ENCODE measurements at regions not wholly inside any gene's neighbourhood (a gene's known extent, or its start where the extent isn't known, plus 50 kb on each side); places are given as distances from the start of the nearest gene placed in this dataset.

GRCh38 chr7:32412471-32412870 is 77.7 kb downstream of the LSM5 start:
- intact Hi-C loops (cut with micrococcal nuclease): no loop called here
- H3K9me3 ChIP-seq (replicated peaks): no peaks in the 10 kb centered on the region

GRCh38 chr7:32410545-32410944 is 79.6 kb downstream of the LSM5 start:
- Histone ChIP-seq H3K27me3 (ENCODE audit: low read depth) (peaks cover 44% of the 10 kb centered on the region), H3K4me1 (no peaks in the 10 kb centered on the region), H3K4me3 (no peak overlapping the region), H3K36me3 (no peaks in the 10 kb centered on the region), H3K27ac (replicated peaks) (no peak overlapping the region), H3K9me3 (replicated peaks) (no peaks in the 10 kb centered on the region)
- no peak for TF ChIP-seq CTCF (IDR thresholded peaks at IDR 0.05; ENCODE audit: borderline replicate concordance)
- intact Hi-C loops (cut with micrococcal nuclease): no loop called here
- no peak for DNase-seq

More at GRCh38 chr7:32412471-32412870, 77.7 kb downstream of the LSM5 start:
- DNase-seq: no peak
- TF ChIP-seq CTCF (IDR thresholded peaks at IDR 0.05; ENCODE audit: borderline replicate concordance): no peak
- peaks cover 58% of the 10 kb centered on the region for H3K27me3 ChIP-seq (ENCODE audit: low read depth)
- H3K36me3 ChIP-seq: no peaks in the 10 kb centered on the region
- H3K27ac ChIP-seq (replicated peaks): no peak overlapping the region
- H3K4me3 ChIP-seq: no peak overlapping the region
- no peaks in the 10 kb centered on the region for H3K4me1 ChIP-seq

GRCh38 chr7:32406386-32406785 is 83.8 kb downstream of the LSM5 start:
- intact Hi-C loops (cut with micrococcal nuclease): no loop called here
- H3K36me3 ChIP-seq: no peaks in the 10 kb centered on the region
- no peak overlapping the region for H3K4me3 ChIP-seq
- no peak for TF ChIP-seq CTCF (IDR thresholded peaks at IDR 0.05; ENCODE audit: borderline replicate concordance)
- H3K27me3 ChIP-seq (ENCODE audit: low read depth): peaks cover 25% of the 10 kb centered on the region
- DNase-seq: no peak
- no peaks in the 10 kb centered on the region for H3K4me1 ChIP-seq
- no peak overlapping the region for H3K27ac ChIP-seq (replicated peaks)
- no peaks in the 10 kb centered on the region for H3K9me3 ChIP-seq (replicated peaks)

GRCh38 chr7:32403463-32404229 is 86.5 kb downstream of the LSM5 start:
- DNase-seq: no peak
- Histone ChIP-seq H3K27me3 (ENCODE audit: low read depth) (peaks cover 21% of the 10 kb centered on the region), H3K27ac (replicated peaks) (no peak overlapping the region), H3K36me3 (no peaks in the 10 kb centered on the region), H3K4me3 (no peak overlapping the region), H3K4me1 (no peaks in the 10 kb centered on the region), H3K9me3 (replicated peaks) (no peaks in the 10 kb centered on the region)
- intact Hi-C loops (cut with micrococcal nuclease): no loop called here
- no peak for TF ChIP-seq CTCF (IDR thresholded peaks at IDR 0.05; ENCODE audit: borderline replicate concordance)

- H3K4me1 ChIP-seq: no peaks in the 10 kb centered on the region
- H3K36me3 ChIP-seq: no peaks in the 10 kb centered on the region
- H3K27ac ChIP-seq (replicated peaks): no peak overlapping the region
- H3K9me3 ChIP-seq (replicated peaks): peaks cover 3% of the 10 kb centered on the region
- no peak for DNase-seq
- no peak for TF ChIP-seq CTCF (IDR thresholded peaks at IDR 0.05; ENCODE audit: borderline replicate concordance)
- peaks cover 11% of the 10 kb centered on the region for H3K27me3 ChIP-seq (ENCODE audit: low read depth)
- no peak overlapping the region for H3K4me3 ChIP-seq
- intact Hi-C loops (cut with micrococcal nuclease): no loop called here
These were observed 89.5 kb downstream of the LSM5 start for GRCh38 chr7:32400676-32401075.
